Loucy (cell line): ENCODE measurements at regions not wholly inside any gene's neighbourhood (a gene's known extent, or its start where the extent isn't known, plus 50 kb on each side); places are given as distances from the start of the nearest gene placed in this dataset.

Source experiments
- CTCF ChIP-seq: fragments of 200-600 bp; sonication (generic); conservative IDR thresholded peaks from 2 replicates; pipeline ENCODE4 v1.5.1; 2014; ENCODE audit warnings: mild to moderate bottlenecking, antibody characterized with exemption, low read length
- EZH2phosphoT487 ChIP-seq: fragments of 200-600 bp; IDR thresholded peaks from 2 replicates; pipeline ENCODE4 v1.6.1; 2018; ENCODE audit warnings: antibody characterized with exemption, mild to moderate bottlenecking, moderate library complexity, borderline replicate concordance

GRCh38 chr4:79756140-79756895, 316.7 kb downstream of the ANTXR2 start:
- TF ChIP-seq CTCF (no peak), EZH2phosphoT487 (no peak)
